SK-N-SH treated with all-trans-retinoic acid at 6 μM for 48 hours (cell line): ENCODE measurements at regions not wholly inside any gene's neighbourhood (a gene's known extent, or its start where the extent isn't known, plus 50 kb on each side); places are given as distances from the start of the nearest gene placed in this dataset.

Experiments used
- ARNTL ChIP-seq: fragments of 450-650 bp; formaldehyde crosslinking; IDR thresholded peaks from 2 replicates; pipeline ENCODE4 v1.5.0; 2020; ENCODE audit warnings: low read depth, mild to moderate bottlenecking, moderate library complexity, borderline replicate concordance
- BACH2 ChIP-seq: fragments of 250-450 bp; sonication (Bioruptor Pico); IDR thresholded peaks from 2 replicates; pipeline ENCODE4 v1.9.0; 2021; ENCODE audit warnings: mild to moderate bottlenecking, borderline replicate concordance
- CSDC2 ChIP-seq: fragments of 250-450 bp; sonication (Bioruptor Pico); IDR thresholded peaks from 2 replicates; pipeline ENCODE4 v1.5.0; 2020; ENCODE audit warnings: mild to moderate bottlenecking, moderate library complexity
- GLIS3 ChIP-seq: fragments of 250-450 bp; sonication (Bioruptor Pico); IDR thresholded peaks from 2 replicates; pipeline ENCODE4 v1.5.0; 2020; ENCODE audit warnings: mild to moderate bottlenecking, moderate library complexity
- ISL1 ChIP-seq: fragments of 250-450 bp; sonication (Bioruptor Pico); IDR thresholded peaks from 2 replicates; pipeline ENCODE4 v2.1.2; 2022; ENCODE audit warnings: mild to moderate bottlenecking, moderate library complexity
- TOX ChIP-seq: fragments of 250-450 bp; sonication (Bioruptor Pico); IDR thresholded peaks from 2 replicates; pipeline ENCODE4 v1.8.0; 2021; ENCODE audit warnings: mild to moderate bottlenecking, moderate library complexity, borderline replicate concordance
- ZFP3 ChIP-seq: fragments of 250-450 bp; sonication (Bioruptor Pico); IDR thresholded peaks from 2 replicates; pipeline ENCODE4 v1.5.0; 2020; ENCODE audit warnings: mild to moderate bottlenecking, moderate library complexity
- ZFP30 ChIP-seq: fragments of 450-650 bp; formaldehyde crosslinking; IDR thresholded peaks from 2 replicates; pipeline ENCODE4 v1.5.0; 2022; ENCODE audit warnings: mild to moderate bottlenecking, moderate library complexity
- ZNF565 ChIP-seq: fragments of 450-650 bp; formaldehyde crosslinking; conservative IDR thresholded peaks from 2 replicates; pipeline ENCODE4 v1.5.0; 2020; ENCODE audit warnings: low read depth, mild to moderate bottlenecking, moderate library complexity
- ZNF70 ChIP-seq: fragments of 450-650 bp; formaldehyde crosslinking; IDR thresholded peaks from 2 replicates; pipeline ENCODE4 v1.5.0; 2020; ENCODE audit warnings: mild to moderate bottlenecking, moderate library complexity
- TF ChIP-seq, protein P1 (sequence below): fragments of 250-450 bp; sonication (Bioruptor Pico); IDR thresholded peaks from 2 replicates; pipeline ENCODE4 v1.5.1; 2020; ENCODE audit warnings: low read depth, mild to moderate bottlenecking, moderate library complexity
- TF ChIP-seq, protein P2 (sequence below): fragments of 250-450 bp; sonication (Bioruptor Pico); IDR thresholded peaks from 2 replicates; pipeline ENCODE4 v1.5.1; 2021; ENCODE audit warnings: mild to moderate bottlenecking, moderate library complexity

DNA sequence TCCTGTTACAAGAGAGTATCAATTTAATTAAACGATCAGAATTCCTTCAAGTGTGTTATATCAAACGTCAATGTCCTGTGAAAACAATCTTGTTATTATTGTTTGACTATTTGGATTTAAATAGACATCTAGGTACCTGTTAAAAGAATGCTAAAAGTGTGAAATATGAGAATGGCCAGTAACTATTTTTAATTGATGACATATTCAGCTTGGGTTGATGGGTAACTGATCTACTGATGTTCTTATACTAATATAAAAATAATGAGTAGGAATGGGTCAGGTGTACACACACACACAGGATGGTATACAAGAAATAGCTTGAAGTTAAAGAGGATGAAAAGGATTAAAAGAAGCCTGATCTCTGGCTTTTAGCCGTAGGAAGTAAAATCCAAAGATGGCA, 146.0 kb downstream of the SLC38A4 start:
- no peak for TF ChIP-seq TOX (CRISPR knock-in tag)
- no peak for TF ChIP-seq ZFP3 (CRISPR knock-in tag)
- TF ChIP-seq ISL1 (CRISPR knock-in tag) = no peak
- TF ChIP-seq, protein P1, sequence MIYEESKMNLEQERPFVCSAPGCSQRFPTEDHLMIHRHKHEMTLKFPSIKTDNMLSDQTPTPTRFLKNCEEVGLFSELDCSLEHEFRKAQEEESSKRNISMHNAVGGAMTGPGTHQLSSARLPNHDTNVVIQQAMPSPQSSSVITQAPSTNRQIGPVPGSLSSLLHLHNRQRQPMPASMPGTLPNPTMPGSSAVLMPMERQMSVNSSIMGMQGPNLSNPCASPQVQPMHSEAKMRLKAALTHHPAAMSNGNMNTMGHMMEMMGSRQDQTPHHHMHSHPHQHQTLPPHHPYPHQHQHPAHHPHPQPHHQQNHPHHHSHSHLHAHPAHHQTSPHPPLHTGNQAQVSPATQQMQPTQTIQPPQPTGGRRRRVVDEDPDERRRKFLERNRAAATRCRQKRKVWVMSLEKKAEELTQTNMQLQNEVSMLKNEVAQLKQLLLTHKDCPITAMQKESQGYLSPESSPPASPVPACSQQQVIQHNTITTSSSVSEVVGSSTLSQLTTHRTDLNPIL = no peak
- TF ChIP-seq ARNTL (CRISPR knock-in tag) = no peak
- no peak for TF ChIP-seq ZNF70 (CRISPR knock-in tag)
- no peak for TF ChIP-seq ZNF565 (CRISPR knock-in tag)
- TF ChIP-seq GLIS3 (CRISPR knock-in tag) = no peak
- no peak for TF ChIP-seq ZFP30 (CRISPR knock-in tag)
- TF ChIP-seq, protein P2, sequence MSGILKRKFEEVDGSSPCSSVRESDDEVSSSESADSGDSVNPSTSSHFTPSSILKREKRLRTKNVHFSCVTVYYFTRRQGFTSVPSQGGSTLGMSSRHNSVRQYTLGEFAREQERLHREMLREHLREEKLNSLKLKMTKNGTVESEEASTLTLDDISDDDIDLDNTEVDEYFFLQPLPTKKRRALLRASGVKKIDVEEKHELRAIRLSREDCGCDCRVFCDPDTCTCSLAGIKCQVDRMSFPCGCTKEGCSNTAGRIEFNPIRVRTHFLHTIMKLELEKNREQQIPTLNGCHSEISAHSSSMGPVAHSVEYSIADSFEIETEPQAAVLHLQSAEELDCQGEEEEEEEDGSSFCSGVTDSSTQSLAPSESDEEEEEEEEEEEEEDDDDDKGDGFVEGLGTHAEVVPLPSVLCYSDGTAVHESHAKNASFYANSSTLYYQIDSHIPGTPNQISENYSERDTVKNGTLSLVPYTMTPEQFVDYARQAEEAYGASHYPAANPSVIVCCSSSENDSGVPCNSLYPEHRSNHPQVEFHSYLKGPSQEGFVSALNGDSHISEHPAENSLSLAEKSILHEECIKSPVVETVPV (CRISPR knock-in tag) = no peak
- TF ChIP-seq CSDC2 (CRISPR knock-in tag) = no peak
- no peak for TF ChIP-seq BACH2 (CRISPR knock-in tag)
